HG03103 (cell line): ENCODE measurements at regions not wholly inside any gene's neighbourhood (a gene's known extent, or its start where the extent isn't known, plus 50 kb on each side); places are given as distances from the start of the nearest gene placed in this dataset.
A peak's percentile ranks its signal among the peaks of the same experiment; 100 is the strongest.

Source experiments
- ATAC-seq: cut with Tn5 transposase; IDR thresholded peaks from one replicate; pipeline ENCODE4 v1.9.1; 2021; ENCODE audit warnings: low read depth; ENCODE audit not compliant: unreplicated experiment

- no peak for ATAC-seq
These were observed 176.0 kb upstream of the SLC24A5 start for GRCh38 chr15:47944637-47945288.

- no peak for ATAC-seq
These were observed 174.7 kb upstream of the SLC24A5 start for GRCh38 chr15:47945872-47946650.

GRCh38 chr15:47949815-47950214, 171.0 kb upstream of the SLC24A5 start:
- ATAC-seq = no peak

GRCh38 chr15:47950447-47950846, 170.3 kb upstream of the SLC24A5 start:
- no peak for ATAC-seq

GRCh38 chr15:47951781-47952180, 169.0 kb upstream of the SLC24A5 start:
- no peak for ATAC-seq

- ATAC-seq = no peak
These were observed 166.6 kb upstream of the SLC24A5 start for GRCh38 chr15:47954196-47954595.

GRCh38 chr15:47955021-47955420, 165.8 kb upstream of the SLC24A5 start:
- ATAC-seq = no peak

GRCh38 chr15:47959617-47960413, 161.0 kb upstream of the SLC24A5 start:
- ATAC-seq = no peak

GRCh38 chr15:47961401-47962090, 159.2 kb upstream of the SLC24A5 start:
- peak; percentile 83 for ATAC-seq

- ATAC-seq = no peak
These were observed 157.5 kb upstream of the SLC24A5 start for GRCh38 chr15:47963265-47963664.

- ATAC-seq = no peak
These were observed 156.6 kb upstream of the SLC24A5 start for GRCh38 chr15:47964229-47964628.

GRCh38 chr15:47965297-47965696, 155.5 kb upstream of the SLC24A5 start:
- ATAC-seq = no peak

- no peak for ATAC-seq
These were observed 152.2 kb upstream of the SLC24A5 start for GRCh38 chr15:47968593-47968992.

GRCh38 chr15:47971637-47972036, 149.2 kb upstream of the SLC24A5 start:
- no peak for ATAC-seq

- ATAC-seq = no peak
These were observed 148.1 kb upstream of the SLC24A5 start for GRCh38 chr15:47972738-47973137.

GRCh38 chr15:47974724-47975123, 146.1 kb upstream of the SLC24A5 start:
- no peak for ATAC-seq

- ATAC-seq = no peak
These were observed 145.4 kb upstream of the SLC24A5 start for GRCh38 chr15:47975427-47975826.

- no peak for ATAC-seq
These were observed 137.3 kb upstream of the SLC24A5 start for GRCh38 chr15:47983533-47983932.

- no peak for ATAC-seq
These were observed 135.2 kb upstream of the SLC24A5 start for GRCh38 chr15:47985568-47985967.

- no peak for ATAC-seq
These were observed 133.3 kb upstream of the SLC24A5 start for GRCh38 chr15:47987461-47987860.
